Right ventricle myocardium superior (tissue), 1 donor: ENCODE measurements at regions not wholly inside any gene's neighbourhood (a gene's known extent, or its start where the extent isn't known, plus 50 kb on each side); places are given as distances from the start of the nearest gene placed in this dataset.

ENCODE experiments used
- ATAC-seq: fragments of 200-7000 bp; cut with Tn5 transposase; one replicate; pipeline ENCODE4 v1.9.1; 2020; ENCODE audit warnings: mild to moderate bottlenecking; ENCODE audit not compliant: poor library complexity
- DNase-seq: peaks from one replicate; pipeline ENCODE4 v3.0.0-alpha.2; 2020
- intact Hi-C: fragments of 100-400 bp; cut with DNase I; formaldehyde crosslinking; loops from one replicate; pipeline ENCODE4 v1.11.2; 2022
- donor health status: DM: no; HTN: yes; CAD: no; lungs with severe emphysema.

- ATAC-seq = no peak
- no peak for DNase-seq
- intact Hi-C loops = no loop called here
Measured at GRCh38 chrX:97756879-97757278, 873.2 kb downstream of the RPA4 start.

- ATAC-seq (no peak), DNase-seq (no peak)
- intact Hi-C loops = no loop called here
Measured at GRCh38 chrX:97763391-97763790, 879.7 kb downstream of the RPA4 start.

- no peak for ATAC-seq
- no peak for DNase-seq
- intact Hi-C loops = no loop called here
Measured at GRCh38 chrX:97763981-97764380, 880.3 kb downstream of the RPA4 start.

GRCh38 chrX:97766501-97767095, 882.9 kb downstream of the RPA4 start:
- intact Hi-C loops = no loop called here
- DNase-seq = no peak
- no peak for ATAC-seq

DNA sequence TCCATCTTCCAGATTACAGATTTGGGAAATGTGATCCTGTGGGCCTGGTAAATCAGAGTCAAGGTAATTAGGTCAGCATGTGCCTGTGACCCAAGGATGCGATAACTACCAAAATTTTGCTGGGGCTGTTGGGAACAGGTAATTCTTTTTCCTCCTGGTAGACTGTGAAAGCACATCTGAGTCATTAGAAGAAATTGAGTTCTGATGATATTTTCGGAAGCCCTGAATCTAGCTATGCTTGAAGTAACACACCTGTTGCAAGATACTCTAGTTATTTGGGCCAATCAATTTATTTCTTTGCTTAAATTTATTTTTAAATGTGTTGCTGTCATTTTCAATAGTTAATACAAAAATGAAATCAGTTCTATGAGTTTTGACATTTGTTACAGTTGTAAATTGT, 903.6 kb downstream of the RPA4 start:
- no peak for ATAC-seq
- no peak for DNase-seq
- intact Hi-C loops = no loop called here

GRCh38 chrX:97787849-97788248, 904.1 kb downstream of the RPA4 start:
- intact Hi-C loops = no loop called here
- no peak for ATAC-seq
- DNase-seq = no peak

DNA sequence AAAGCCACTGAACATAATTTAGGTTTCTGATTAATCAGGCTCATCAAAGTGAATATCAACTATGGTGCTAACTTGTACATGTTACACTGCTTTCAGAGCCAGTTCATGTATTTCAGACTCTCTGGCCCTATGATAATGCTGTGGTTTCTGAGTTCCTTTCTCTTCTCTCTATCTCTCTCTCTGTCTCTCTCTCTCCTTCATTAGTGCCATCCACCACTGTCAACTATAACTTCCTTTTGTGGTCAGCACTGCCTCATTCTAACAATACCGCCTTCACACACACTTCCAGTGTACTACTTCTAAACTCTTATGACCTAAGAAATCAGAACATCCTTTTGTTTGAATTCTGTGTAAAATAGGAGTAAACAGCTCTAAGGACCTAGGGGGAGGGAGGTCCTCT, 907.1 kb downstream of the RPA4 start:
- DNase-seq (no peak), ATAC-seq (no peak)
- intact Hi-C loops = no loop called here

- intact Hi-C loops = no loop called here
- DNase-seq (no peak), ATAC-seq (no peak)
Measured at GRCh38 chrX:97797076-97797475, 913.4 kb downstream of the RPA4 start.

GRCh38 chrX:97806238-97806637, 922.5 kb downstream of the RPA4 start:
- intact Hi-C loops = no loop called here
- ATAC-seq (no peak), DNase-seq (no peak)

DNA sequence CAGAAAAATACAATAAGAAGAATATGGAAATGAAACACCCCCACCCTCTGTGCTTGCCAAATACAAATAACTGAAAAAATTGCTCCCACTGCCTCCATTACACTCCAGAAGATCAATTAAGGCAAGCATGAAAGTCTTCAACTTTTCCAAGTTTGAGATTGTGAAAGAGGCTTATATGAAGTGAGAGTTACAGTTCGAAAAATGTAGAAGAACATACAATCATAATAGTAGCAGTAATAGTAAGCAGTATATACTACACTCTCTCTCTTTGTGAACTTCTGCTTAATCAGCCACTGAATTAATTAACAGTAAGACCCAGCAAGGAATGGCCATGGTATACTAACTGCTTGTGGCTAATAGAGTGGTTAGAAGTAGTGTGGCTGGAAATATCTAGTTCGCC, 923.2 kb downstream of the RPA4 start:
- intact Hi-C loops = no loop called here
- ATAC-seq (no peak), DNase-seq (no peak)

GRCh38 chrX:97820170-97820569, 936.5 kb downstream of the RPA4 start:
- intact Hi-C loops = no loop called here
- DNase-seq (no peak), ATAC-seq (no peak)

DNA sequence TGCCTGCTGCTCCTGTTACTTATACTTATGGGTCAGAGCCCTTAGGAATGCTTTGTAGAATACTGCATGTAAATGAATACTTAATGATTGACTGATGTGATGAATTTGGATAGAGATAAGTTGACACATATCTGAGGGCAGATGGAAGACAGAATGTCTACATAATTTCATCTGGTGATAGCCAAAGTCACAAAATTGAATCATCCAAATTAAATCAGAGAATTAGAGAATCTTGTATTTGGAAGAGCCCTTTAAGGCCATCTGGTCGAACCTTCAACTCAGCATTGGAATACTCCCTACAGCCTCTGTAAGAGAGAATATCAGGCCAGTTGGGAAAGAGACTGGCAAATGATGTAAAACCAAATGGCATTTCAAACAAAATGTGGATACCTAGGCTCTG, 944.8 kb downstream of the RPA4 start:
- intact Hi-C loops = no loop called here

DNA sequence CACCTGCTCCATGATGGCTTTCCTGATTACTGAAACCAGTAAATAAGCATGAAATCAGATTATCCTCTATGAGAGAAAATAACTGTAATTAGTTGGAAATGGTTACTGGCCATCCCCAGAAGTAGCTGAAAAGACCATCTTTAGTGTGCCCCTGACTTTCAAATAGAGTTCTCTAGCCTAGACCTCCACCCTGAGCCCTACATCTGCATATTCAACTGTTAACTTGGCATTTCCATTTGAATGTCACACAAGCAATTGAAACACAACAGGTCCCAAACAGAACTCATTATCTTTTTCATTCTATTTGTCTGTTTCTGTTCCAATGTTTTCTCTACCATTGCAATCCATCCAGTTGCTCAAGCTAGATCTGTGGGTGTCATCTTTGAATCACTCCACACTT, 952.3 kb downstream of the RPA4 start:
- intact Hi-C loops = no loop called here
- ATAC-seq (no peak), DNase-seq (no peak)

More for the DNA sequence above, 944.8 kb downstream of the RPA4 start:
- ATAC-seq = no peak
- no peak for DNase-seq

DNA sequence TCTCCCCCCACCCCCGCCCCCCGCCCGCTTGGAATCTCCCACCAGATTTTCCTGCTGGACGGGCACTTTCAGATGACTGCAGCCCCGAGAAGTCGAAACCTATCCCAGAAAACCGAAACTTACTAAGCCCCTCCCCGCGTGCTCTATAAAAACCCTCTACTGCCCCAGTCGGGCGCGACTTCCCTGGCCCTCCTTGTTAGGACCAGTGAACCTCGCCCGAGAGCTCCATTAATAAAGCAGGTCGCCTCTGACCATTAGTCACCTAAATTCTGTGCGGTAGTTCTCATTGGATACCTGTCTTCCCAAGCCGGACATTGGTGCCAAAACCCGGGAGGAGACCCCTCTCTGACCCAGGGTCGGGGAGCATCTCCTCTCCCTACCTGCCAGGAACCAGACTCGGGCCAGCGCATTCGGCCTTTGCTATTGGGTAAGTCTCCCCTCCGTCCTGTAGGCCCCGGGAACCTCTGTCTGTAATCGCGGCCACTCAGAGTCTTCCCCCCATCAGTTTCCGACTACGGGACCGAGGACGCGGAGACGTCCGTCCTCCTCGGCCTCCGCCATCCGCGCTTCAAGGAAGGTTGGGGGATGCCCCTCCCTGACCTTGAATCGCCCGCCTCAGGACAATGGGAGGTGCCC, 958.0 kb downstream of the RPA4 start:
- intact Hi-C loops = no loop called here
- no peak for ATAC-seq
- DNase-seq = no peak

GRCh38 chrX:97842468-97843199, 958.9 kb downstream of the RPA4 start:
- intact Hi-C loops = no loop called here
- DNase-seq = no peak

DNA sequence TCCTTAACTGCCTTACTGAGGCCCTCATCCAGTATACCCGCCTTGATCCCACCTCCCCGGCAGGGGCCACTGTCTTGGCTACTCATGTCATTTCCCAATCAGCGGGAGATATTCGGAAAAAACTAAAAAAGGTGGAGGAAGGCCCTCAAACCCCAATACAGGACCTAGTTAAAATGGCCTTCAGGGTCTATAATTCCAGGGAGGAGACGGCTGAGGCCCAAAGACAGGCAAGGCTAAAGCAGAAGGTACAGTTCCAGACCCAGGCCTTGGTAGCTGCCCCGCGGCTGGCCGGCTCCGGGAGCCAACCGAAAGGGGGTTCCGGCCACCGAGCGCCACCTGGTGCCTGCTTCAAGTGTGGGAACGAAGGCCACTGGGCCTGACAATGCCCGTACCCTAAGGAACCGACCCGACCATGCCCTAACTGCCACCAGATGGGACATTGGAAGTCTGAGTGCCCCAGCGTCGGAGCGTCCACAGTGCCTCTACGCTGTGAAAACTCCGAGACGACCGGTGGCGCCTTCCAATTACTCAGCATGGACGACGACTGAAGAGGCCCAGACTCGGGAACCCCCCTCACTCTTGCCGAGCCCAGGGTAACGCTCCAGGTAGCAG, 959.6 kb downstream of the RPA4 start:
- ATAC-seq (no peak), DNase-seq (no peak)
- intact Hi-C loops = no loop called here

More at GRCh38 chrX:97842468-97843199, 958.9 kb downstream of the RPA4 start:
- no peak for ATAC-seq

DNA sequence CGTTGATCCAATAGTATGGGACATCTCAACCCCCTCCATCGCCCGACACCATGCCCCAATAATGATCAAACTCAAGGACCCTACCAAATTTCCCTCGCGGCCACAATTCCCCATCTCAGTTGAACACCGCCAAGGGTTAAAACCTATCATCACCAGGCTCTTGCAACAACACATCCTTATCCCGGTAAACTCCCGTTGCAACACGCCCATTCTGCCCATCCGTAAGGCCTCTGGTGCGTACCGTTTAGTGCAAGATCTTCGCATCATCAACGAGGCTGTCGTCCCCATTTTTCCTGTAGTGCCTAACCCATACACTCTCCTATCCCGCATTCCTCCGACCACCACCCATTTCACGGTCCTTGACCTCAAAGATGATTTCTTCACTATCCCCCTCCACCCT, 960.5 kb downstream of the RPA4 start:
- intact Hi-C loops = no loop called here
- DNase-seq (no peak), ATAC-seq (no peak)

DNA sequence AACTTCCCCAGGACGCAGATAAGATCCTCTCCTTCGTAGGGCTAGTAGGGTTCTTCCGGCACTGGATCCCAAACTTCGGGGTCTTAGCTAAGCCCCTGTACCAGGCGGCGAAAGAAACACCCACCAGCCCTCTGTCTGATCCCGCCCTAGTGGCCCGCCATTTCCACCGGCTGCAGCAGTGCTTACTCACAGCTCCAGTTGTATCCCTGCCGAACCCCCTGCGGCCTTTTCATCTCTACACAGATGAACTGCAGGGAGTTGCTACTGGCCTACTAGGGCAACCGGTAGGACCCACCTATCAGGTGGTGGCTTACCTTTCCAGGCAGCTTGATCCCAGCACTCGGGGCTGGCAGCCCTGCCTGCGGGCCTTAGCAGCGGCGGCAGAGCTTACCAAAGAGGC, 961.2 kb downstream of the RPA4 start:
- intact Hi-C loops = no loop called here
- DNase-seq = no peak
- no peak for ATAC-seq

- intact Hi-C loops = no loop called here
- DNase-seq = no peak
- no peak for ATAC-seq
Measured at GRCh38 chrX:97845451-97845850, 961.7 kb downstream of the RPA4 start.

GRCh38 chrX:97846228-97846627, 962.5 kb downstream of the RPA4 start:
- DNase-seq (no peak), ATAC-seq (no peak)
- intact Hi-C loops = no loop called here
